ENCODE measurements at regions not wholly inside any gene's neighbourhood (a gene's known extent, or its start where the extent isn't known, plus 50 kb on each side); places are given as distances from the start of the nearest gene placed in this dataset.
"Not testable (repeated sequence)": the region's sequence is repeated elsewhere in the genome, so short reads cannot be mapped to it uniquely, and the experiment has no call there.

- DNase-seq (ENCODE audit: low spot score) = no peak
Measured at GRCh38 chr6:118367314-118367713, 180.8 kb upstream of the PLN start.

- no peak for DNase-seq (ENCODE audit: low spot score)
Measured at GRCh38 chr6:118370722-118371121, 177.4 kb upstream of the PLN start.

- DNase-seq (ENCODE audit: low spot score) = no peak
Measured at GRCh38 chr6:118371955-118372354, 176.1 kb upstream of the PLN start.

- DNase-seq (ENCODE audit: low spot score) = no peak
Measured at GRCh38 chr6:118372413-118372812, 175.7 kb upstream of the PLN start.

GRCh38 chr6:118377711-118378414, 170.2 kb upstream of the PLN start:
- peak; percentile 49 for DNase-seq (ENCODE audit: low spot score)

- not testable (repeated sequence) for DNase-seq (ENCODE audit: low spot score)
Measured at GRCh38 chr6:118380620-118381019, 167.5 kb upstream of the PLN start.

GRCh38 chr6:118382126-118382525, 166.0 kb upstream of the PLN start:
- DNase-seq (ENCODE audit: low spot score) = no peak

GRCh38 chr6:118383924-118384323, 164.2 kb upstream of the PLN start:
- DNase-seq (ENCODE audit: low spot score) = no peak

- no peak for DNase-seq (ENCODE audit: low spot score)
Measured at GRCh38 chr6:118386975-118387374, 161.1 kb upstream of the PLN start.

- DNase-seq (ENCODE audit: low spot score) = no peak
Measured at GRCh38 chr6:118387921-118388701, 160.0 kb upstream of the PLN start.

GRCh38 chr6:118391086-118391485, 157.0 kb upstream of the PLN start:
- DNase-seq (ENCODE audit: low spot score) = no peak

- no peak for DNase-seq (ENCODE audit: low spot score)
Measured at GRCh38 chr6:118394106-118394505, 154.0 kb upstream of the PLN start.

GRCh38 chr6:118396969-118397368, 151.1 kb upstream of the PLN start:
- no peak for DNase-seq (ENCODE audit: low spot score)

GRCh38 chr6:118397671-118398465, 150.2 kb upstream of the PLN start:
- DNase-seq (ENCODE audit: low spot score) = no peak

- DNase-seq (ENCODE audit: low spot score) = no peak
Measured at GRCh38 chr6:118400098-118400497, 148.0 kb upstream of the PLN start.

GRCh38 chr6:118400582-118400981, 147.5 kb upstream of the PLN start:
- DNase-seq (ENCODE audit: low spot score) = no peak

GRCh38 chr6:118401325-118401975, 146.6 kb upstream of the PLN start:
- no peak for DNase-seq (ENCODE audit: low spot score)

- no peak for DNase-seq (ENCODE audit: low spot score)
Measured at GRCh38 chr6:118403036-118403435, 145.1 kb upstream of the PLN start.

- no peak for DNase-seq (ENCODE audit: low spot score)
Measured at GRCh38 chr6:118408863-118409262, 139.2 kb upstream of the PLN start.

GRCh38 chr6:118410001-118410400, 138.1 kb upstream of the PLN start:
- no peak for DNase-seq (ENCODE audit: low spot score)

All from ecto neural progenitor cell (in vitro differentiated cells).